ENCODE measurements at regions not wholly inside any gene's neighbourhood (a gene's known extent, or its start where the extent isn't known, plus 50 kb on each side); places are given as distances from the start of the nearest gene placed in this dataset.

DNA sequence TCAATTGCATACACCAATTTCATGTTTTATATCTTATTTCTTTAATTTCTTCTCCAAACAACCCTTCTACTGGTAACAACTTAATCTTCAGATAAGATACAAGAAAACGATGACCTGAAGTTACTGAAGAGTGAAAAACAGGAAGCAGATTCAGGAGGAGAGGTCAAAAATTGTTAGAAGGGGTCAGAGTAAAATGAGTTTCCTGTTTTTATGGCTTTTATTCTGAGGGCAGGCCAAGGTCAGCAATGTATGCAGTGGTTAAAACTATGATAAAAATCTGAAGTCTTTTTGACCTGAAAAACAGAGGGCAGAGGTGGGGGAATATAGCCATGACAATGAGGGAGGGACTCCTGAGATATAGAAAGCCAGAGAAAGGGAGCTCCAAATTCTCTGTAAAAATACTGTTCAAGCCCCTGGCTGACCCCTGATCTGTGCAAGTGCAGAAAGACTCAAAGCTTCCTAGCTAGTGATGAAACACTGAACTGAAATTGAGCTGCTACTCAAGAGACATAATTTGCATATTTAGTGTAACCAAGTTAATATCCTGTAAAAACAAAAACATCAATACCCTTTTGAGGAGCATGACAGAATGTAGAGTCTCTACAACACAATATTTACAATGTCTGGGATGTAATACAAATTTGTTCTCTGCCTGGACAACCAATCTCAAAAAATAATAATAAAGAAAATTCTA lies 514.3 kb upstream of the SEL1L start:
- no peak for DNase-seq (ENCODE audit: low read depth)

DNA sequence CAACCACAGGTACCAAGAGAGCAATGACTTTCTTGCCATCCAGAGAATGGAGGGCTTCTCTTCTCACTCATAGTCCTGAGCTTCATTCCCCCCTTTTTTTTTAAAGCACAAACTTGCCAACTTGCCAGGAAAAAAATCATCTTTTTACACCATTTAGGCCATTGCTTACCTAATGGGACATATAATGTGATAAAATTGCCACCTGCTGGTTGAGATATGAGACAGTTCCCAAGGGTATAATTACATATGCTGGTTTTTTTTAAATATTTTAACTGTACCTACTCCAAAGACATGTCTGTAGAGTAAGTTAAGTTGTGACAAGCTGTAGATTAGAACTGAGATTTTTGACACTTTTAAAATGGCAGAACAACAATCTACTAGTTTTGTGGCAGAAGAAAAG lies 519.1 kb upstream of the SEL1L start:
- DNase-seq (ENCODE audit: low read depth): no peak

DNA sequence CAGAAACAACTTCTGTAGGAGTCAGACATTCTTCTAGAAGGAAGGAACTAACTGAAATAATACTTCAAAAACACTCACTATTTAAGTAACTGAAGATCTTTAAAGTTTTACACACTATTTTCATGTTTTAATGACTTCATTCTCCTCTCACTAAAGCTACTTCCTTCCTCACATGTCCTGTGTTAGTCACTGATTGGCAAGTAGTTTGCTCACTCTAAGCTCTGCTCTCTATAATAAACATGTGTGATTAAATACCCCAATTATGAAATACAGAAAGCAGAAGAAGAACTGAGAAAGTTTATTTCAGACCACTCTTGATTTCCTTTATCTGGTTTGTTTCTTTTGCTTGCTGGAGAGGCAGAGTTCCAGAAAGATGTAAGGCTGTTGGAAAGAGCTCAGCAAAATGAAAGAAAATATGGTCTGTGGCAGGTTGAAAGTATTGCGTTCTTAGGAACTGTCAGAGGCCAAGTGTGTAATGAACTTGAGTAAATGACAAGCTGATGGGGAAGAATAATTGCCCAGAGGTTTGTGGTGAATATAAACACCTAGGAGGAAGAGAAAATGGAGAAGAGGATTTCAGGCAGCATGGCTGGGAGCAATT lies 522.0 kb upstream of the SEL1L start:
- no peak for DNase-seq (ENCODE audit: low read depth)

DNA sequence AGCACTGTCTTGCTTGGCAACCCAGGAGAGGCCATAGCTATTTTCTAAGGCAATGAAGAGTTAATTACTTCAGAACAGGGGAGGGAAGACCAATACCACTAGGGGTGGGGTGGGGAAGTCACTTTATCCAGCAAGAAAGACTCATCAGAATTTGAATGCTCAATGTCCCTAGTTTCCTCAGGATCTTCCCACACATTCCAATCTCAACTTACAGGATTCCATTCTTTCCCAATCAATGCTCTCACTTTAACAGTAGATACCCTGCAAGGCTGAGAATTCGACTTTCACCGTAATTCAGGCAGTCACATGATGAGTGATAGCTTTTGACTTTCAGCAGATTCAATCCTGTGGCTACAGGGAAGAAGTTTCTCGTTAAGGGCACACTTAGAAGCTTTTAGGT lies 526.6 kb upstream of the SEL1L start:
- DNase-seq (ENCODE audit: low read depth): no peak

DNA sequence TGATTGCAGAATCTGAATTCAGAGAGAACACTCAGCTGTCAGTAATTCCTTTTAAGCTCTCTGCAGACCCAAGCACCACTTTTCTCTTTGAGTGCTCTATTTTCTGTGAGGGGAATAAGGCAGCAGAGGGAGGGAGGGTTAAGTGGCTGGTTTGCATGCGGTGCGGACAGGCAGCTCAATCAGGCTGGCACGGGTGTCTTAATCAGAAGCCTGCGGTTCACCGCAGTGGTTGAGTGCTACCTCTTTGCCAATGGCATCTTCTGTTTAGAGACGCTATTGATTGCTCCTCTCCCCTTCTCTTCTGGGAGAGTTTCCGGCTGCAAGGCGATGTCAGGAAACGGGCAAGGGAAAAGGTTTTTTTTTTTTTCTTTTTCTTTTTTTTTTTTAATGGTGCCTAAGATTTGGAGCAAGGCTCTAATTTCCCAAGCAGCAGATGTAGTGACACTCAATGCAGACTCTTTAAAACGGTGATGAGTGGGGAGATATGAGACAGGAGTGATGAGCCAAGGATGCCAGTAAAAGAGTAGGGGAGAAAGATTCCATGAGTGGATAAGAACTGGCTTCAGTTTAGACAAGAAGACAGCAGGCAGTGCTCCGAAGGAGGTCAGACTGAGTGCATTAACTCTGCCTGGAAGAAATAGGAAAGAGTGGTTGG lies 533.7 kb upstream of the SEL1L start:
- no peak for DNase-seq (ENCODE audit: low read depth)

DNA sequence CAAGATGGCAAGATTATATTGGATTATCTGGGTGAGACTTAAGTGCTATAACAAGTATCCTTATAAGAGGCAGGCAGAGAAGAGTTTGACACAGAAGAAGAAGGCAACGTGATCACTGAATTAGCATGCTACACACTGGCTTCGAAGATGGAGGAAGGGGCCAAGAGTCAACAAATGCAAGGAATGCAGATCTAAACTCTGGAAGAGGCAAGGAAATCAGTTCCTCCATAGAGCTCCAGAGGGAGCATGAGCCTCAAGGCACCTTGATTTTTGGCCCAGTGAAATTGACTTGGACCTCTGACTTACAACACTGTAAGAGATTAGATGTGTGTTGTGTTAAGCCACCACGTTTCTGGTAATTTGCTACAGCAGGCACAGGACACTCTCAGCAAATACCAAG lies 536.4 kb upstream of the SEL1L start:
- no peak for DNase-seq (ENCODE audit: low read depth)

DNA sequence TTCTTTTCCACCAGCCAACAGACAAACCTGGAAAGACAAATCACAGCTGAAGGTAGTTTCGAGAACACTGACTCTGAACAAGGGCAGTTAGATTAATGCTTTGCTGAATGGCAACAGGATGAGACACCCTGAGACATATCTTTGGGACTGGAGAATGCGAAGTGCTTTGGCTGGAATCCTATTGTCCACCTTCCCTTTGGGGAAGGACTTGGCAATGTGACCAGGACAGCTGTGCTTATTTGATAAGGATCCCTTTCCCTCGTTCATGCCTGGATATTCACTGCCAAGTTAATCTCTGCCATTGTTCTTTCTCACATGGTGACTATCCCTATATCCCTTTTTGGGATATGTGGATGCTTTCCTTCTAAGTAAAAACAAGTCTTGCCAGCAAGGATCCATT lies 537.1 kb upstream of the SEL1L start:
- DNase-seq (ENCODE audit: low read depth): no peak

DNA sequence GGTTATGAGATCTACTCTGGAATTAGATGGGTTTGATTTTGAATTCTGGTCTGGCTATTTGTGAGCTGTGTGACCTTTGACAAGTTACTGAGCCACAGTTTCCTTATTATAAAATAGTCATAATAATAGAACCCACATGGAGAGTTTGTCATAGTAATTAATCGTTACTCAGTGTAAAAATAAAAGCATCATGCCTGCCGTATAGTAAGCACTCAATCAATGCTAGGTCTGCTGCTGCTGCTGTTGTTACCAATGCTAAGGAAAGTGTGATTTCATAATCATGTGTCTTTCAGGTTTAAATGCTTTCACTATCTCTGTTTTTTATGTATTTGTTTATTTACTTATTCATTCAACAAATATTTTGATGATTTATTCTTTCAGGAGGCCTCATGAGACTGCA lies 539.9 kb upstream of the SEL1L start:
- no peak for DNase-seq (ENCODE audit: low read depth)

DNA sequence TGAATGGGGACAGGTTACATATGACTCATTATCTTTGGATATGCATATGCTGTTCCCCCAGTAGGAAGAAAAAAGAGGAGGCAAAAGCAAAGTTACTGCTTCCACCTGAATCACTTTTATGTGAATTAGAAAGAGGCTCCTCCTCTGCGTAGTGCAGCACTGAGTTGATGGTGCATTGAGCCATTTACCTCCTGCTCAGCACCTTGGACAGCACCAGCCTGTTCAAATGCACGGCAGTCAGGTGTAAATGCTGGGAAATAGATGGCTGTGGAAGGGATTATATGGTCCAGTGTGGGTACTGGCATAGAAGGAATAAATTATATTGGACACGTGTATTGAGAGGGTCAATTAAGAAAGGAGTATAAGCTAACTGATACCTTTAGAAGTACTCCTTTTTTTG lies 541.9 kb upstream of the SEL1L start:
- no peak for DNase-seq (ENCODE audit: low read depth)

DNA sequence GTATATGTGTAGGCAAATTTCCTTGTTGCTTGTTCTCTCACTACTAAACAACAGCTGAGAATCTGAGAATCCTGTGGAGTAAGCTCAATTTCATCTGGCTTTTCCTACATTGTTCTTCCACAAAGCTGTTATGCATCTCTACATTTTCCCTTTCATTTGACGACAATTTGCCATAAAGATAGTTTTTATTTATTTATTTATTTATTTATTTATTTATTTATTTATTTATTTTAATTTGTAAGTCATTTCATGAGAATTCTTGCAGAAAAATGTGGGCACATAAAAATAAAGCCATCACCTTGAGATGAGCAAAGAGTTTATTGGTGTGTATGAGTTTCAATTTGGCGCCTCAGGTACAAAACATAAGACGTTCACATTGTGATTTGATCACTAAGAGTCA lies 545.9 kb upstream of the SEL1L start:
- no peak for DNase-seq (ENCODE audit: low read depth)

DNA sequence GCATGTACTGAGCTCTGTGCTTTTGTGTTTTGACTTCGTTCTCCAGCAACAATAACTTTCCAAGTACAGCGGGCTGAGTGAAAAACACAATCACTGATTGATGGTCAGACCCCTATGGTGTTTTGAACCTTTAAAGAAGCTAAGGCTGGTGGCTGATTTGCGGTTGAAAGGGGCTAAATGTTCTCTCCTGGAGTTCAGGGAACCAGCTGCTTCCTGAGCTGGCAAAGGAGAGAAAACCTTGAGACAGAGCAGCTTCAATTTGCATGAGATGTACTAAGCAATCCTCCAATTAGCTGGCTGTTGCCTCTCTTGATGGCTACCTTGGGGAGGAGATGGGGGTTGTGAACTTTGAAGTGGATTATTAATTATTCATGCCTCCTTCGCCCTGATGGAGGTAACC lies 546.7 kb upstream of the SEL1L start:
- no peak for DNase-seq (ENCODE audit: low read depth)

DNA sequence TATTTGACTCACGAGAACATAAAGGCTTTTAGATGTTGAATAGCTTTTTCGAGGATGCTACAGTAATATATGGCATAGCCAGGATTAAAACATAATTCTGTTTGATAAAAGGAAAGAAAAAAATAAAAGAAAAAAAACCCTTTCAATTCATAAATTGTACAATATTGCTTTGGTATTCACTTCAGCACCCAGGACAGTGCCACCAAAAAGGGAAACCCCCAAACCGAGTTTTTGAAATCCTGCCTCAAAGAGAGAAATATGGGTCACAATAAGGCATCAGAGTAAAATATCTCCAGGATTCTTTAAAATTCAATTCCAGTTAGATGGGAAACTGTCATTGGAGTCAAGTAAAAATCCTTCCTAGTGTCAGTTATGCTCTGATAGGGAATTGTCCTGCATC lies 551.2 kb upstream of the SEL1L start:
- DNase-seq (ENCODE audit: low read depth): no peak

DNA sequence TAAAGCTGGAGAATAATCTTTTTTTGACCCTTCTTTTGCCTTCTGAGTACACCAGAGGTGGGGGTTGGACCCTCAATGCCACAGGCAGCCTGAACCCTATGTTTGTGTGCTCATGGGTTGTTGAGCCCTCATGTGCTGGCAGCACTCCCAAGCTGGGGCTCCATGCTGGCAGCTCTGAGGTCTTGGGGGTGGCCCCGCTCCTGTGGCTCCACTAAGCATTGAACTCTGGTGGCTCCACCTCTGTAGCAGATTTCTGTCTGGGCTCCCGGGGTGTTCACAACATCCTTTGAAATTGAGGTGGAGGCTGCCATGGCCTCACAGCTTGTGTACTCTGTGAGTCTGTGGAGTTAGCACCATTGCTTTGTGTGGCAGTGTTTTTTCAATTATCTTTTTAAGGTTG lies 557.4 kb upstream of the SEL1L start:
- no peak for DNase-seq (ENCODE audit: low read depth)

DNA sequence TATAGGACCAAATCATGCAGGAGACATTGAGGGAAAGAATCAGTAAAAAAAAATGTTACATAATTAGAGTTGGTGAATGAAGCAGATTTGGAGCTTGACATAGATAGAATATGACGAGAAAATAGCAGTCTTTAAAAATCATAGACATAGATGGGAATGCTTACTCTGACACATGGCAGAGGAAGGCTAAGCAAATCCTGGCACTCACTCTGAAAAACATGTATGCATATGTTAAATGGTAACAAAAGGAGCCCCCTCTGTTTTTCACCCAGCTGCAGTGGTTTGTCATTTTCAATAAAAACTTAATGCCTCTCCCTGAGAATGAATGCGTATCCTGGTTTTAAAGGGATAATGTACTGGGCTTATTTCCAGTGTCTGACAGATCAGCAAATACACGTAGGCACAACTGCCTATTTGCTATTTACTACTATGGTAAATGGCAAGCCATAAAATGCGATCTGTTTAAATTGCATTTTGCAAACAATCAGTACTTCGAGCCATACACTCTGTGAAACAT lies 561.2 kb upstream of the SEL1L start:
- DNase-seq (ENCODE audit: low read depth): no peak

DNA sequence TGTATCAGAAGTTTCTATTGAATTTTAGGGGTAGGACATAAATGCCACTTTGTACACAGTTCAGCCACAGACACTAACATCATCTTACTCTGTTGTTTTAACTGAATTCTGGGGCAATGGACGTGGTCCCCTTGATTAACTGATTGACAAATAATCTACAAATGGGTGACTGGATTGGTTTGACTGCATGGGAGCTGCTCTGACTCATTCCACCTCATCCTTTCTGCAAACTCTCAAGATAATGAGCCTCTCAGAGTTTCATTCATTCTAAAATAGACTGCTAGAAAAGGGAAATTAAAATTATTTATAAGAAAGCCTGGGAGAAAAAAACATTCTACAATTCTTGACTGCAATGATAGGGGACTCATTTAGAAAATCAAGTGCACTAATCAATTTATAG lies 570.4 kb upstream of the SEL1L start:
- no peak for DNase-seq (ENCODE audit: low read depth)

DNA sequence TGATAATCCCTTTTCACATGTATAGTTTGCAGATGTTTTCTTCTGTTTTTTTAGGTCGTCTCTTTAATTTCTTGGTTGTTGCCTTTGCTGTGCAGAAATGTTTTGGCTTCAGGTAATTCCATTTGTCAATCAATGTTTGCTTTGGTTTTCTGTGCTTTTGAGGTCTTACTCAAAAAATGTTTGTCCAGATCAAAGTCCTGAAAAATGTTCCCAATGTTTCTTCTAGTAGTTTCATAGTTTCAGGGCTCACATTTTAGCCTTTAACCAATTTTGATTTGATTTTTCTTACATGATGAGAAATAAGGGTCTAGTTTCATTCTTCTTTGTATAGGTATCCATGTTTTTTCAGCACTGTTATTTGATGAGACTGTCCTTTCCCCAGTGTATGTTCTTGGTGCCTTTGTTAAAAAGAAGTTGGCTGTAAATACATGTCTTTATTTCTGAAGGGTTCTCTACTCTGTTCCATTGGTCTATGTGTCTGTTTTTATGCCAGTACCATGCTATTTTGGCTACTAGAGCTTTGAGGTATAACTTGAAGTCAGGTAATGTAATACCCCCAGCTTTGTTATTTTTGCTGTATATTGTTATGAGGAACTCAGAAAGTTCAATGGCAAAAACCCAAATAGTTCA lies 578.7 kb upstream of the SEL1L start:
- DNase-seq (ENCODE audit: low read depth): no peak

DNA sequence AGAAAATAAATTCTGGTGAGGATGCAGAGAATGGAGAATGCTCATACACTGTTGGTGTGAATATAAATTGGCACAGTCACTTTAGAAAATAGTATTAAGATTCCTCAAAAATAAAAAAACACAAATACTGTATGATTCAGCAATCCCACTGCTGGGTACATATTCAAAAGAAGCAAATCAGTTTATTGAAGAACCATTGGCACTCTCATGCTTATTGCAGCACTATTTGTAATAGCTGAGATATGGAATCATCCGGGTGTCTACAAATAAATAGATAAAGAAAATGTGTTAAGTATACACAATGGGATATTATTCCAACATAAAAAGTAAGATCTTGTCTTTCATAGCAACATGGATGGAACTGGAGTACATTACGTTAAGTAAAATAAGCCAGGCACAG lies 579.4 kb upstream of the SEL1L start:
- no peak for DNase-seq (ENCODE audit: low read depth)

DNA sequence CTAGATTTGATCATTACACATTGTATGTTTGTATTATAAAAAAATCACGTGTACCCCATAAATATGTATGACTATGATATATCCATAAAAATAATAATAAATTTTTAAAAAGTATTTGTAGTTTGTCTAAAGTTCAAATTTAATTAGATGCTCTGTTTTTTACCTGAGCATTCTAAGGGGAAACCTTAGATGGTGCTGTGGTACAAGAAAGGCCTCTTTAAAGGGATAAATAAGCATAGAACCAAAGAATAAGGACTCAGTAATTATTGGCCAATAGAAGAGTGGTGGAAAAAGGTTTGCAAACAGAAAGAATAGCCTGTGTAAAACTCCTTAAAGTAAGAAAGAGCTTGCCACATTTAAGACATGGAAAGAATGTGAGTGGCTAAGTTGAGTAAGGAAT lies 580.1 kb upstream of the SEL1L start:
- no peak for DNase-seq (ENCODE audit: low read depth)

DNA sequence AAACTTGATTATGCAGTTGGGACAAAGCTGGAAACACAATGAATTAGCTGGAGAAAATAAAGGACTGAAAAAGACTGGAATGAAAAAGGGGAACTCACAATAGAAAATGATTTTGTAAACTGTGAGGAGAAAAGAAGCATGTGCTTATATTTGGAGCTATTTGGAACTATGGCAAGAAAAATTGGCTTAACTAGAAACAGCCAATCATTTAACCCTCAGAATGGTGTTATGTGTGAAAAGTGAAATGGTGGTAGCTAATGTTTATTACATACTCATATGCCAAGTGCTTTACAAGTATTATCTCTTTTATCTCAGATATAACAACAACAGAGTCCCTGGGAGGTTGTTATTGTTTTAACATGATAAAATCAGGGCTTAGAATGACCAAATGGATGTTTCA lies 583.1 kb upstream of the SEL1L start:
- no peak for DNase-seq (ENCODE audit: low read depth)

DNA sequence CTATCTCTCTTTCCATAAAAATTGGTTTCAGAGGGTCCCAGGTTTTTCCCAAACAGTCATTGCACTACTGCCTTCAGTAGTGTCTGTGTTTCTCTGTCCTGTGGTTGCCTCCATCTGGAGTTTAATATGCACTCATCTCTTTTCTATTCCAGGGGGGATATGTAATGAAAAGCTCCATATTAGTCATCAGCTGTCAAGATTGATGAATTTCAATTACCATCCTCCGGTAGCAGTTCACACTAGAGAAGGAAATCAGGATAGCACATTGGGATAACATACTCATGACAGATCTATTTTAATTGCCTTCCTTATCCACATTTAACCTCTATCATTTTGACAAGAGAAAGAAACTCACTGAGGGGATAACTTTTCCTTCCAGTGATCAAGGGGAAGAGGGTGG lies 589.0 kb upstream of the SEL1L start:
- DNase-seq (ENCODE audit: low read depth): no peak

DNA sequence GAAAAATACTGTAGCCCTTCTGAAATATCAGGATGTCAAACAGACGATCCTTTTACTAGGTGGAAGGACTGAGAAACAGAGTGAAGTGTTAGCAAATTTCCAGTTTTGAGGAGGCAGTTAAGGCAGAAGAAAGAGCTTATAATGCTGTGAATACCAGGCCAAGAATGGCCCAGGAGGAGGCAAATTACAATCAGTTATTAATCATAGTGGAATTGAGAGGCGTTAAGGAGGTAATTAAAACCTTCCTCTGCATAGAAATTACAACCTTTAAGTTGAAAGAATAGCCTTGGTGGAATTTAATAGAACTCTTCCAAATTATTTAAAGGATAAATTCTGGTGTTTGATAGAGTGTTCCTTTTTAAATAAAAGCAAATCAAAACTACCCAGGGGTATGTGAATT lies 590.9 kb upstream of the SEL1L start:
- no peak for DNase-seq (ENCODE audit: low read depth)

DNA sequence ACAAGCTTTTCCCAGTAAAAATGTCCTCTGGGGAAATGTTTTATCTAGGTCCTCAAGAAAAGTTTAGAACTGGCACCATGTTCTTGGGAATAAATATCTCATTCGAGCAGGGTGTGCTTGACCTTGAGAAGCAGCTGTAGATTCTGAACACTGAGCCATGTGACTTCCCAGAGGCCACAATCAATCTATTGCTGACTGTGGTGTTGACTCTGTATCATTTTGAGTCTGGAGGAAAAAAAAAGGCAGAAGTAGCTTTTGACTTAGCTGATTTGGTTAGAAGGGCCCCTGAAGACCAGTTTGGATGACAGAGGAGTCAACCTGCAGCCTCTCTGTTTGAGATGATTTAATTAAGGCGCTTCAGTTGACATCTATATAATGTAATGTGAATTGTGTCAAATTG lies 592.4 kb upstream of the SEL1L start:
- no peak for DNase-seq (ENCODE audit: low read depth)

DNA sequence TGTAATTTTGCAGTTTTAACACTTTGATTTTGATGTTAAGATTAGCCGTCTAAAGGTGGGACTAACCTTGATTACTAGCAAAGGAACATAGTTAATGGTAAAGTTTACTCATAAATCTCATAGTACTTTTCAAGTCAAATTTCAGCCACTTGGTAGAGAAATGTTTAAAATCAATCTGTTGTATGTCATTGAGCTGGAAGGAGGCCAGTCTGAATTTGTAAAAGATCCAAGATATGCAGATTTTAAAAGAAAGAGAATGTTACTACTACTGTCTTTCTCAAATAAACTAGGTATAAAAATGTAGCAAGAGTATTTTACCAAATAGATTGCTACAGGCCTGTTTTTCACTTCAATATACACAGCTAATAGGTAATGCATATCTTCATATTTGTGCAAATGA lies 600.8 kb upstream of the SEL1L start:
- DNase-seq (ENCODE audit: low read depth): no peak

Data from HS-27A (cell line).